ENCODE measurements at regions not wholly inside any gene's neighbourhood (a gene's known extent, or its start where the extent isn't known, plus 50 kb on each side); places are given as distances from the start of the nearest gene placed in this dataset.

DNA sequence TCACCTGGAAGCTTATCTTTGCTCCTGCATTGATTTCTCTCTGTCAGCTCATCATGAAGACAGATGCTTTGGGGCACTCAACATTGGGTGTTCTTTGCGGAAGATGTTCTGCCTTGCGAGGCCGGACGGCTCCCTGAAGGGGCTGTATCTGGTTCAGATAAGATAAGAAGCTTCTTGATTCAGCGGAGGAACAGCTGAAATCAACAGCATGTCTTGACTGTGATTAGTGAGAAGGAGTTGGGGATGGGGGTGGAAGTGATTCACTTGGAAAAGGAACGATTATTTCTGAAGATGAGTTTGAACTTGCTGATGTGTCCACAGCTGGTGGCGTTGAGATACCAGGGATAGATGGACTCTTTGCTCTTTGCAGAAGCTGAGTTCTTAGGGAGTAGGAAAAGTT lies 126.9 kb upstream of the WSCD1 start:
- Histone ChIP-seq H3K27me3 (ENCODE audit: insufficient read depth, low read length) (no peaks in the 10 kb centered on the region), H2AFZ (ENCODE audit: low read length) (no peak overlapping the region), H3K27ac (ENCODE audit: low read depth, low read length) (no peak overlapping the region), H3K4me2 (ENCODE audit: insufficient read depth, low read length) (no peak overlapping the region), H3K79me2 (ENCODE audit: insufficient read depth, low read length) (no peaks in the 10 kb centered on the region), H3K36me3 (ENCODE audit: insufficient read depth, low read length) (no peaks in the 10 kb centered on the region), H3K4me1 (ENCODE audit: insufficient read depth, low read length) (no peaks in the 10 kb centered on the region), H3K9me3 (ENCODE audit: low read depth, low read length) (no peaks in the 10 kb centered on the region), H3K4me3 (ENCODE audit: insufficient read depth, low read length) (no peak overlapping the region), H4K20me1 (ENCODE audit: insufficient read depth, low read length) (no peaks in the 10 kb centered on the region)
- DNase-seq (ENCODE audit: insufficient read length, low spot score, missing footprints) = no peak
- TF ChIP-seq, protein P1, sequence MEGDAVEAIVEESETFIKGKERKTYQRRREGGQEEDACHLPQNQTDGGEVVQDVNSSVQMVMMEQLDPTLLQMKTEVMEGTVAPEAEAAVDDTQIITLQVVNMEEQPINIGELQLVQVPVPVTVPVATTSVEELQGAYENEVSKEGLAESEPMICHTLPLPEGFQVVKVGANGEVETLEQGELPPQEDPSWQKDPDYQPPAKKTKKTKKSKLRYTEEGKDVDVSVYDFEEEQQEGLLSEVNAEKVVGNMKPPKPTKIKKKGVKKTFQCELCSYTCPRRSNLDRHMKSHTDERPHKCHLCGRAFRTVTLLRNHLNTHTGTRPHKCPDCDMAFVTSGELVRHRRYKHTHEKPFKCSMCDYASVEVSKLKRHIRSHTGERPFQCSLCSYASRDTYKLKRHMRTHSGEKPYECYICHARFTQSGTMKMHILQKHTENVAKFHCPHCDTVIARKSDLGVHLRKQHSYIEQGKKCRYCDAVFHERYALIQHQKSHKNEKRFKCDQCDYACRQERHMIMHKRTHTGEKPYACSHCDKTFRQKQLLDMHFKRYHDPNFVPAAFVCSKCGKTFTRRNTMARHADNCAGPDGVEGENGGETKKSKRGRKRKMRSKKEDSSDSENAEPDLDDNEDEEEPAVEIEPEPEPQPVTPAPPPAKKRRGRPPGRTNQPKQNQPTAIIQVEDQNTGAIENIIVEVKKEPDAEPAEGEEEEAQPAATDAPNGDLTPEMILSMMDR (IDR thresholded peaks at IDR 0.05; ENCODE audit: extremely low read depth, low read depth, low read length) = no peak

DNA sequence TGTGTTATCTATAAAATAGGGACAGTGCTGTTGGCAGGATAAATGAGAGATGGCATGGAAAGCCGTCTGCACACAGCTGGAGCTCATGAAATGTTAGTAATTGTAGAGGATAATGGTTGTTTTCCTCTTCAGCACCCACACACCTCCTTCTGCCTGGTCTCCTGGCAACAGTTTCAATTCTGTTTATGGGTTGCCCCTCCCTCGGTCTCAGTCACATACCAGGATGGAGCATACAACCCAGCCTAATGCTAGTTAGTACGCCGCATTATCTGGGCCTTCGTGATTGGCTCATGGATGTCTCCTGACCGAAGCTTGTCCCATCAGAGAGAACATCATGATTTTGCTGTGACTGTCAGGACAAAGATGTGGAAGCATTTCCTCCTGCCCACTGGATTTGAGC lies 126.2 kb upstream of the WSCD1 start:
- H3K4me3 ChIP-seq (ENCODE audit: insufficient read depth, low read length) = no peak overlapping the region
- no peaks in the 10 kb centered on the region for H3K79me2 ChIP-seq (ENCODE audit: insufficient read depth, low read length)
- no peaks in the 10 kb centered on the region for H4K20me1 ChIP-seq (ENCODE audit: insufficient read depth, low read length)
- no peaks in the 10 kb centered on the region for H3K36me3 ChIP-seq (ENCODE audit: insufficient read depth, low read length)
- TF ChIP-seq, protein P1 (IDR thresholded peaks at IDR 0.05; ENCODE audit: extremely low read depth, low read depth, low read length) = no peak
- H3K27me3 ChIP-seq (ENCODE audit: insufficient read depth, low read length) = no peaks in the 10 kb centered on the region
- no peak overlapping the region for H2AFZ ChIP-seq (ENCODE audit: low read length)
- H3K9me3 ChIP-seq (ENCODE audit: low read depth, low read length) = no peaks in the 10 kb centered on the region
- H3K4me2 ChIP-seq (ENCODE audit: insufficient read depth, low read length) = no peak overlapping the region
- no peak for DNase-seq (ENCODE audit: insufficient read length, low spot score, missing footprints)
- H3K27ac ChIP-seq (ENCODE audit: low read depth, low read length) = no peak overlapping the region
- H3K4me1 ChIP-seq (ENCODE audit: insufficient read depth, low read length) = no peaks in the 10 kb centered on the region

DNA sequence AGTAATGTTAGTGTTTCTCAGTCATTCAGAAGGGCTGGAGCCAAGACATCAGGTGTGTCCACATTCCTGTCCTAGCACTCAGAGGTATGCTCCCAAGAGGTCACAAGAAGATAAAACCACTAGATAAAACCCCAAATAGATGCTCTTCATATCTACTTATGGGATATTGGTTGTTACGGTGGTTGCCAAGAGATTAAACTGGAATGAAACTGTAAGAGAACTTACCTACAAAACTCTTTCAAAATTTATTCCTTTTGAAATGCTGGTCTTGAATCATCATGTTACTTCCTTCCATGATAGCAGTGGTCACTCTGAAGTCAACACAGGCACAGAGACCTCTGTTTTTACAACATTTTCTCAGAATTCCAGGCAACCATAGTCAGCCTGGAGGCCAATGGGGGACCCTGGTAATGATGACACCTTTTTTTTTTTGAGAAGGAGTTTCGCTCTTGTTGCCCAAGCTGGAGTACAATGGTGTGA lies 122.4 kb upstream of the WSCD1 start:
- H4K20me1 ChIP-seq (ENCODE audit: insufficient read depth, low read length) = no peaks in the 10 kb centered on the region
- no peaks in the 10 kb centered on the region for H3K79me2 ChIP-seq (ENCODE audit: insufficient read depth, low read length)
- no peak overlapping the region for H3K4me2 ChIP-seq (ENCODE audit: insufficient read depth, low read length)
- no peaks in the 10 kb centered on the region for H3K4me1 ChIP-seq (ENCODE audit: insufficient read depth, low read length)
- H3K36me3 ChIP-seq (ENCODE audit: insufficient read depth, low read length) = no peaks in the 10 kb centered on the region
- TF ChIP-seq, protein P1 (IDR thresholded peaks at IDR 0.05; ENCODE audit: extremely low read depth, low read depth, low read length) = no peak
- H3K9me3 ChIP-seq (ENCODE audit: low read depth, low read length) = no peaks in the 10 kb centered on the region
- no peak for DNase-seq (ENCODE audit: insufficient read length, low spot score, missing footprints)
- no peak overlapping the region for H3K4me3 ChIP-seq (ENCODE audit: insufficient read depth, low read length)
- H3K27me3 ChIP-seq (ENCODE audit: insufficient read depth, low read length) = peaks cover 7% of the 10 kb centered on the region
- H2AFZ ChIP-seq (ENCODE audit: low read length) = no peak overlapping the region
- no peak overlapping the region for H3K27ac ChIP-seq (ENCODE audit: low read depth, low read length)

DNA sequence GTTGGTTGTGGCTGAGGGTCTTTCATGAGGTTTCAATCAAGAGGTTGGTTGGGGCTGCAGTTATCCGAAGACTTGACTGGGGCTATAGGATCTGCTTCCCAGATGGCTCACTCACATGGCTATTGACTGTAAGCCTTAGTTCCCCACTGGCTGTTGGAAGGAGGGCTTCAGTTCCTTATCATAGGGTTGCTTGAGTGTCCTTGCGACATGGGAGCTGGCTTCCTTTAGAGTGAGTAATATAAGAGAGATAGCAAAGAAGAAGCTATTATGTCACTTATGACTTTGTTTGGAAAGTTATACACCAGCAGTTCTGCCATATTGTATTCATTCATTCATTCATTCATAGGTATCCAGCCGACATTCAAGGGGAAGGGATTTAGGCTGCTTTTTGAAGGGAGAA lies 121.4 kb upstream of the WSCD1 start:
- DNase-seq (ENCODE audit: insufficient read length, low spot score, missing footprints) = no peak
- Histone ChIP-seq H3K27ac (ENCODE audit: low read depth, low read length) (no peak overlapping the region), H3K4me1 (ENCODE audit: insufficient read depth, low read length) (no peaks in the 10 kb centered on the region), H3K79me2 (ENCODE audit: insufficient read depth, low read length) (no peaks in the 10 kb centered on the region), H4K20me1 (ENCODE audit: insufficient read depth, low read length) (no peaks in the 10 kb centered on the region), H3K9me3 (ENCODE audit: low read depth, low read length) (no peaks in the 10 kb centered on the region), H3K27me3 (ENCODE audit: insufficient read depth, low read length) (peaks cover 7% of the 10 kb centered on the region), H3K36me3 (ENCODE audit: insufficient read depth, low read length) (no peaks in the 10 kb centered on the region), H2AFZ (ENCODE audit: low read length) (no peak overlapping the region), H3K4me2 (ENCODE audit: insufficient read depth, low read length) (no peak overlapping the region), H3K4me3 (ENCODE audit: insufficient read depth, low read length) (no peak overlapping the region)
- TF ChIP-seq, protein P1 (IDR thresholded peaks at IDR 0.05; ENCODE audit: extremely low read depth, low read depth, low read length) = no peak

All from osteoblast (primary cell).